CD4-positive, alpha-beta T cell treated with Interleukin-15 for 4 hours (primary cell): ENCODE measurements at regions not wholly inside any gene's neighbourhood (a gene's known extent, or its start where the extent isn't known, plus 50 kb on each side); places are given as distances from the start of the nearest gene placed in this dataset.
"Not testable (repeated sequence)": the region's sequence is repeated elsewhere in the genome, so short reads cannot be mapped to it uniquely, and the experiment has no call there.

Experiments used
- DNase-seq: peaks from one replicate; pipeline ENCODE4 v3.0.0-alpha.2; 2020; ENCODE audit warnings: low spot score

DNA sequence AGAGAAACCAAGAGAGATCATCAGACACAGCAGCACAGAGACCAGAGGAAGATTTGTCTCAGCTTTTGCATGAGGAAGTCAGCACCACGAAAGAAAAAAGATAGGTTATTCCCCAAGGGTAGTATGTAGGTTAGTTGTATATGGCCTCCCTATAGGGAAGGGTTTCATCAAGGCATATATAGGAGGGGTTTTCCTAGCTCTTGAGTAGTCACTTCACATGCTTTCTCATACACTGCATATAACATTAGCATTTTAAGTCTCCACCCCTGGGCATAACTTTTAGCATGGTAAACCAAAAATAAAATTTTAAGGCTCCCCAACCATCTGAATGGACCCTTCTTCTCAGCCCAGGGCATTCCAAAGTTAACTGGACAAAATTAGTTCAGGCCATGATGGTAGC is 1571.6 kb upstream of the ACO1 start:
- DNase-seq: no peak

- no peak for DNase-seq
These were observed 1568.9 kb upstream of the ACO1 start for GRCh38 chr9:30815585-30815984.

DNA sequence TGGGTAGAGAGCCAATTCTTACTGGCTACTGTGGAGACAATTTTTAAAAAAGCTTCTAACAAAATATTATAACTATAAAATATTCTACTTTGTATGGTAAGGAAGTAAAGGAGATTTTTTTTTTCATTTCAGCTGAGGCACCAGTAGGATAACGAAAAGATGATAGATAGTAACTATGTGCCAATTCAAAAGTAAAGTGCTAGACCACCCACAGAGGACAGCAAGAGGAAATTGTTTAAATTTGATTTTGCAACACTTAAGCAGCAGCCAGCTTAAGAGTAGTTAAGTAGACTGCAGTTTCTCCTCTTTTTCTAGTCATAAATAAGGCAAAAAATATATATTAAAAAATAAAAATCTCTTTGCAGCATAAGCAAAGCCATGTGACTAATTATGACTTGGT is 1539.3 kb upstream of the ACO1 start:
- no peak for DNase-seq

DNA sequence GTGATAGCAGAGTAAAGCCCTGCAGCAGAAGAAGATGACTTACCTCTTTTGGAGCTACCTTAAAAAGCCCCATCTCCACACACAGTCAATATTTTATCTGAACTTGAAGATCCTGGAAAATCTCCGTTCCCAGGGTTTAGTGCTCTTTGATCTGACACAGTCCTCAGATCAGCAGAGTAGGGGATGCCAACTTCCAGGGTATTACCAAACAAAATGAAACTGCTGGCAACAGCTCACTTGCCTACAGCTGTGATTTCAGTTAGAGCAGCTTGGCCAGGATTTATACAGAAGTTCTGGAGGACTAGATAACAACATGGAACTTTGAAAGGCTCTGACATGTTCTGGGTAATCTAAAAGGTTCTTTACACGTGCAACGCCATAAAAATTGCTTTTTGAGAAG is 1537.8 kb upstream of the ACO1 start:
- no peak for DNase-seq

DNA sequence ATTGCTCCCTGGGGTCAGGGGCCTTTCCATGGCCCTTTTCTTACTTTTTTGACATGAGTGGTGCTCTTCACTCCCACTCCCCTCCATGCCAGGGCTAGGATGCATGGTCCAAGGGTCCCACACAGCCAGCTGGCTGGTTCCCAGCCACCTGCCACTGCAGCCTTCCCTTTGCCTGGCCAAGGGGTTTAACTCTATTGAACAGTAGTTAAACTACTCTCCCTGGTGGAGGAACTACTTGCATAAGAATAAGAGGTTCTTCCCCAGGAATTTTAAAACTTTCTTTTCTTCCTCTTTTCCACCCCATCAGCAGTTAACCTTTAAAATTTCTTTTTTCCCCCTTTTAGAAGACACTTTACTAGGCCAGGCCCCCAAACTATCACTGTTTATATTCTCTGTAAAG is 1532.8 kb upstream of the ACO1 start:
- DNase-seq: no peak

- DNase-seq: no peak
These were observed 1483.7 kb upstream of the ACO1 start for GRCh38 chr9:30900706-30901105.

DNA sequence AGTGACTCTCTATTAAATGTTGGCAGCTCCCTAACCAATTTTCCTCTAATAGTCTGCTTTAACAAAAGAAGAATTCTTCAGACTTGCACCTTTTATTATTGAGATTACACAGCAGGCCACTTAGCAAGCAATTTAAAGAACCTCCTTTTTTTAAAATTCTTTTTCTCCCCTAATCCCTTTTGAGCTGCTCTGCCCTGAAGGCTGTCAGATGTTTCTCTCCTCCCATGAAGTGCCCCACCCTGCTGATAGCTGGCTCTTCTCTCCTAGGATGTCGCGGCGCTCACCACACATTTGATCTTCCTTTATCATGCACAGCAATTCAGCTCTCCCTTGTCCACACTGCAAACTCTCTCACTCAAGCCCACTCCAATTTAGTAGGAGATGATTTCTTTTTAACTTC is 1471.1 kb upstream of the ACO1 start:
- no peak for DNase-seq

- DNase-seq: no peak
These were observed 1469.0 kb upstream of the ACO1 start for GRCh38 chr9:30915451-30915850.

GRCh38 chr9:30925126-30925525 is 1459.3 kb upstream of the ACO1 start:
- no peak for DNase-seq

DNA sequence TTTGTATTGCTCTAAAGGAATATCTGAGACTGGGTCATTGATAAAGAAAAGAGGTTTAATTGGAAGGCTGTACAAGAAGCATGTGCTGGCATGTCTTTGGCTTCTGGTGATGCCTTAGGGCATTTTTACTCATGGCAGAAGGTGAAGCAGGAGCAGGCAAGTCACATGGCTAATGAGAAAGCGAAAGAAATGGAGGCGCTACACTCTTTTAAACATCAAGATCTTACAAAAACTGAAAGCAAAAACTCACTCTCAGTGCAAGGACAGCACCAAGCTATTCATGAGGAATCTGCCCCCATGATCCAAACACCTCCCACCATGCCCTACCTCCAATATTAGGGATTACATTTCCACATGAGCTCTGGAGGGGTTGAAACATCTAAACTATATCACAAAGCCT is 1458.8 kb upstream of the ACO1 start:
- DNase-seq: no peak

DNA sequence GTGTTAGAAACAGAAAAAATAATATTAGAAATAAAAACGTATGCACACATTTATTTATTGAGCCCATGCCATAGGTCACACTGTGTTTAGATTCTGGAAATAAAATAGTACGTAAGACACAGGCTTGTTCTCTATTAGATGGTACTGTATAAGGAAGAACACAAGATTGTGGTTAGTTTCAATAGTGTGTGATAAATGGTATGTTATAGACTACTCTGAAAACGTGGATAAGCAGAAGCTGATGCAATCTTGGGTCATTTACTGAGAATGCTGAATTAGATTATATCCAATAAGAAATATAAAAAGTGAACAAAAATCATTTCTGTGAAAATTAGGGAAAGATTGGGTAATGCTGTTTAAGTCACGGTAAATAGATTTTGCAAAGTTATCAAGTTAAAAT is 1456.4 kb upstream of the ACO1 start:
- no peak for DNase-seq

DNA sequence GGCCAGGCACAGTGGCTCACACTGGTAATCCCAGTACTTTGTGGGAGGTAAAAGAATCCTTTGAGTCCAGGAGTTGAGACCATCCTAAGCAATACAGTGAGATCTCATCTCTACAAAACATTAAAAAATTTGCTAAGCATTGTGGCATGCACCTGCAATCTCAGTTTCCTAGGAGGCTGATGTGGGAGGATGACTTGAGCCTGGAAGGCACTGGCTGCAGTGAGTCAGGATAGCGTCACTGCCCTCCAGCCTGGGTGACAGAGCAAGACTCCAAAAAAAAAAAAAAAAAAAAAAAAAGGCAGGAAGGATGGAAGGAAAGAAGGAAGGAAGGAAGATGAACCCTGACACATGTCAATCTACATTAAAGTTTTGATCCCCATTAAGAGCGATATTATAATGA is 1452.2 kb upstream of the ACO1 start:
- no peak for DNase-seq

DNA sequence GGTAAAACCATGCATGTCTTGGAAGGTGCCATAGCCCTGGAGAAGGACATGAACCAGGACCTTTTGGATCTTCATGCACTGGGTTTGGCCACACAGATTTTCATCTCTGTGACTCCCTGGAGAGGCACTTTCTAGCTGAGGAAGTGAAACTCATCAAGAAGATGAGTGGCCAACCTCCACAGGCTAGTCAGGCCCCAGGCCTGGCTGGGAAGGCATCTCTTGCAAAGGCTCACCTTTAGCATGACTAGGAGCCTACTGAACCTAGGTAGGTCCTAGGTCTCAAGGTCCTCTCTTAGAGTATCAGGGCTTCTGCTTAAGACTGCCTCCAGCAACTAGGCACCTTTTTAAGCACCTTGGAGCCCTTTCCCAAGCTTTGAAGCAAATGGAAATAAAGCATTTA is 1448.7 kb upstream of the ACO1 start:
- DNase-seq: no peak

DNA sequence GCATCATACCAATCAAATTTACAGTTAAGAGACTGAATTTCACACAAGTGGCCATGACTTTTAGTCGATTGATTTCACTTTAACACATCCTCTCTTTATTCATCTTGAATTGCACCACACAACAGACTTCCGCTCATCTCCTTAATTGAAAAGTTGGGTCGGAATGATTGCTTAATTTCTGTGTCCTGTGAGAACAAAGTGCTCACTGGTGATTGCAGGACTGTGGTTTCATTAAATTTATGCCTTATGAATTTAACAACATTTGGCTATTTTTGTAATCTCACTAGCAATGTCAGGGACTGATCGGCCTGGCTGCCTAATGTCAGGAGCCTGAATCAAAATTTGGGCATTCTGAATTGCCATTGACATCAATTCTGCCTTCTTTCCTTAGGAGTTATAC is 1447.3 kb upstream of the ACO1 start:
- no peak for DNase-seq

DNA sequence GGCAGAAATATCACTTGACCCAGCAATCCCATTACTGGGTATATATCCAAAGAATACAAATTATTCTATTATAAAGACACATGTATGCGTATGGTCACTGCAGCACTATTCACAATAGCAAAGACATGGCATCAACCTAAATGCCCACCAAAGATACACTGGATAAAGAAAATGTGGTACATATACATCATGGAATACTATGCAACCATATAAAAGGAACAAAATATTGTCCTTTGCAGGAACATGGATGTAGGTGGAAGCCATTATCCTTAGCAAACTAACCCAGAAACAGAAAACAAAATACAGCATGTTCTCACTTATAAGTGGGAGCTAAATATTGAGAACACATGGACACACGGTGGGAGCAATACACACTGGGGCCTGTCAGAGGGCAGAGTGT is 1441.6 kb upstream of the ACO1 start:
- DNase-seq: not testable (repeated sequence)

DNA sequence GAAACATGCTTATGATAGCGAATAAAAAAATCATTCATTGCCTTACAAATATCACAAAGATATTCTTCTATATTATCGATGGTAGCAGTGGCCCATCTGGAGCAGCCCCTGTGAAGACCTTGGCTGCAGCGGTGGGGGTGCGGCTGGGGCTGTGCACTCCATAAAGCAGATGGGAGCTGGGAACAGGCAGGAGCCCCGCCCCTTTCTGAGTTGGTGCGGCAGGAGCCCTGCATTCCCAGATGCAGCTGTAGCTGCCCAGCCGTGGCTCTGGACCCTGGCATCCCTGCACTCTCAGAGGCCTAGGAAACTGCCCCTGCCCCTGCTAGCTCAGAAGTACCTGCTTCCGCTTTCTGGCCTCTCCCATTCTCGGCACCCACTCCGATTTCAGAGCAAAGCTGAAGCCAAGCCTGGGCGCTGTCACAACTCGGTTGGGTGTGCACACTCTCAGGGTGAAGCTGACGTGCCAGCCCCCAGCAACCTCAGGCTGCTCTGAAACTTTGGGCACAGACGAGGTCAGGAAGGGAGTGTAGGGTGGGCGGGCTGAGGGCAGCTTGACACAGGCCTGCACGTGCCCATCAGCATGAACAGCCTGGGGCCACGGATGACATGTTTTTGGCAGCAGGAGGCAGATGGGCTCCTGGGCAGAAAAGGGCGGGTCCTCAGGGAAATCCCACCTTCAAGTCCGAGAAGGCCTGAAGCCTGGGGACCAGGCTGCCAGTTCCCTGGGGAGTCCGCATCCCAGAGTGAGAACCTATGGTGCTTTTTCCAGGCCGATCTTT is 1440.8 kb upstream of the ACO1 start:
- DNase-seq: no peak

DNA sequence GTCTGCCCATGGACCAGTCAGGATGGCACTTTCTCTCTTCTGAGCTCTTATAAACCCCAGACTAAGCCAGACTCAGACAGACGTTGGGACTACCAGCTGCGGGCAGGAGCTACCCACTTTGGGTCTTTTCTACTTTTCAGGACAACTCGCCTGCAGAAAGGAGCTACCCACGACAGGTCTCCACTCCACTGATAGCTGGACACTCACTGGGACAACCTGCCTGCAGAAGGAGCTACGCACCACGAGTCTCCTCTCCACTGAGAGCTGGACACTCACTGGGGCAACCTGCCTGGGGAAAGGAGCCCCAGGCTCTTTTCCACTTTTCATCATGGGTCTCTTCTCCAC is 1440.2 kb upstream of the ACO1 start:
- DNase-seq: no peak

DNA sequence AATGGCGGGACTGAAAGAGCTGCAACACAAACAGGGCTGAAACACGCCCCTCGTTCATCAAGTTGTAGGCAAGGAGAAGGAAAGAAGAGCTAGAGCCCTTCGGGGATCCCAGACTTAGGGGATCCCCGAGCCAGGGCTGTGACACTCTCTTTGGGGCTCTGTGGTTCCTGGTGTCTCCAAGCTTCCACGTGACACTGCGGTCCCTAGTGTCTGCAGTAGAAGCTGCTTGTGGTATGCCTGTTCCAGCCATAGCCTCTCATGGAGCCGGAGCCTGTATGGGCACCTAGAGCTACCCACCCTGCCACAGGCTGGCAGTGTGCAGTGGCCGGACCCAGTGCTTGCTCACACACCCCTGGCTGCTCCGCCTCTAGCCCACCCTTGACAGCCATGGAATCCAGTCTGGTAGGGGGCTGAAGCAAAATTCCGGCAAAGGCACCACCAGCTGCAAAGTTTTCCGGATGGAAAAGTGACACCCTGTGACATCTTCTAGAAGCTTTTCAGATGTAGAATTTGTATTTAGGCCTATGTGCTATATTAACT is 1439.6 kb upstream of the ACO1 start:
- DNase-seq: no peak

GRCh38 chr9:30964332-30964731 is 1420.1 kb upstream of the ACO1 start:
- no peak for DNase-seq

DNA sequence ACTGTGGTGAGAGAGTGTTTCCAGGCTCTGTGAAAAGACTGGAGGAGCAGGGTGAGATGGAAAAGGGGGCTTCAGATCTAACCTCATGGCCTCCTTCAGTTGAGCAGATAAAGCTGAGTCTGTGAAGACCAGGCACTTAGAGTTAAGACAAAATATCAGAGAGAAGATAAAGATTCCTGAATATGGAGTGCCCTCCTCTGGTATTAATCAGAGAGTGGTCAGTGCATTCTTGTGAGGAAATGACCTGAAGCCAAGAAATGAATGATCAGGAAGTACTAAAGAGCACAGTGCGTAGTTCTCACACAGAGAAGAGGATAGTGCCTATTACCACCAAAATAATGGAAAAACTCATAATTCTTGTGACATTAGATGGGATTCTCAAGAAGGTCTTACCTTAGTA is 1417.0 kb upstream of the ACO1 start:
- DNase-seq: no peak

DNA sequence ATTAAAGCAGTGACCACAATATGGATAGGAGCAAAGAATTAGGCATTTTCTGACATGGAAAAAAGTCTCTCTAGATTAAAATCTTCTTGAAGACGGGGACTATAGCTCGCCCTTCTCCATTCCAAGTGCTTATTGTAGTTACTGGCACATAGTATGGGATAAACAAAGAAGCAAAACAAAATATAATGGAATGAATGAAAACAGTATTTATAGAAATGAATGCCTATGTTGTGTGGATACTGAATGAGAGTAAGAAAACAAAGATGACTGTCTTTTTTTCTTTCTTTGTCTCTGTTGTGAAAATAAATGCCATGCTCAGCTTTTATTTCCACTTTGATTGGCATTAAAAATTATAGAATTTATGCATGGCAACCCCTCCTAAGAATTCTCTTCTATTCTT is 1414.3 kb upstream of the ACO1 start:
- DNase-seq: no peak

DNA sequence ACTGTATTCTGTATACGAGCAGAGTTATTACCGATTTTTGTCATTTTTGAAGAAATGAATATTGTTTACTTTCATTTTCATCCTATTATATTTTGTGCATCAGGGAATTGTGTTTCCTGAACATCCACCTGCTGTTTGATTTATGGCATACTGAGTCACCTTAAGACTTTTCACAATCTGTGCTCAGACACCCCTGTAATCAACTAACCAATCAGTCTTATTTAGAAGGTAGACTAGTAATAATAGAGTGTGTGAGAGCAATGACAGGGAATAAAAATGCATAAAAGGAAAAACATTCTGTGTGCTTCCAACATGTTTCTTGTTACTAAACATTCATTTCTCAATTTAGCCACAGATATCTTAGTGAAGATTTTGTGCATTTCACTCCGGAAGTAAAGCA is 1413.6 kb upstream of the ACO1 start:
- DNase-seq: no peak

GRCh38 chr9:30972654-30973053 is 1411.8 kb upstream of the ACO1 start:
- DNase-seq: no peak

GRCh38 chr9:30977965-30978364 is 1406.5 kb upstream of the ACO1 start:
- DNase-seq: no peak
